HS-27A (cell line): ENCODE measurements at regions not wholly inside any gene's neighbourhood (a gene's known extent, or its start where the extent isn't known, plus 50 kb on each side); places are given as distances from the start of the nearest gene placed in this dataset.
"Not testable (repeated sequence)": the region's sequence is repeated elsewhere in the genome, so short reads cannot be mapped to it uniquely, and the experiment has no call there.

Experiments used
- DNase-seq: peaks from one replicate; pipeline ENCODE4 v3.0.0-alpha.2; 2012; ENCODE audit warnings: low read depth, missing footprints

DNA sequence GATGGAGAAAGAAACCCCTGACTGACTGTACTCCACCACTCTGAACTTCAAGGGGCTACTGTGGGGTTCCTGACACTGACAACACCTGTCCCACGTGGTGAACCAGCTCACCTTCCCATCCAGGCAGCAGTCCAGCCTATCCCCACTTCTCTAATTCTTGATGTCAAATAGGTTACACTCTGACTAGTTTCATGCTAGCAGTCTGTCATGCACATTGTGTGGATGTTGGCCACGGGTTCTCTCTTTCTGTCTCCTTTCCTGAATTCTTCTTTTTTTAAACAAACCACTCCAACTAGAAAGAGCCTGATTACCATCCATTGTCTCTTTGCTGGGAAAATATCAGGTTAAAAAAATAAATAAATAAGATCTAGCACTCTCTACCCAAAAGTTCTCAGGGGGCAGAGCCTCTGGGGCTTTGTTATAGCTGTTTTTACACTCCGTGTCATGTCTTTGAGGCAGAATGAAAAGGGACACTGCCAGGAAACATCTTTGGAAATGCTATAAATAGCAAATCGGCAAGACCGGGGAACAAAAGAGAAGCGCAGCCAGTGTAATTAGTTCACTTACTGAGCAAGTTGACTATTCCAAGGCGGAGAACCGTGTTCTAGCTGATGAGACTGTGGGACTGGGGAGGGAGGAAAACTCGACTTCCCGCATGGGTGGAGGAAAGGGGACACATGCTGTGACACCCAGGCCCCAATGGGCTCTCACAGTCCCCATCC is 356.1 kb downstream of the OMA1 start:
- DNase-seq, result no peak

DNA sequence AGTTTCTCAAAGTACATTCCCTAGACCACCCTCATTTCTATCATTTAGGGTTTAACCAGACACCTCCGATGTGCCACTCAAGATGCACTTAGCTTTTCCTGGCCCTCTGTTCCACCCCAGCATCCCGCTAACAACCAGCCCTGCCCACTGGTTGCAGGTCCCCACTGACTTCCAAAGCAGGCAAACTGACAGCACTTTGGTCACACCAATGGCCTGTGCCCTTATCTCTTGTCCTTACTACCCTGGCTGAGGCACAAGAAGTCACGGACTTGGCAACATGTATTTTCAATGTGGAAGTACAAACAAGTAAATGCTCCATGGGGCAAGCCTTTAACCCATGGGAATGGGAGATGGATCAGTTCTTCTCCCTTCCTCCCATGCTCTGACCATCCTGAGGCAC is 357.1 kb downstream of the OMA1 start:
- DNase-seq, result no peak

DNA sequence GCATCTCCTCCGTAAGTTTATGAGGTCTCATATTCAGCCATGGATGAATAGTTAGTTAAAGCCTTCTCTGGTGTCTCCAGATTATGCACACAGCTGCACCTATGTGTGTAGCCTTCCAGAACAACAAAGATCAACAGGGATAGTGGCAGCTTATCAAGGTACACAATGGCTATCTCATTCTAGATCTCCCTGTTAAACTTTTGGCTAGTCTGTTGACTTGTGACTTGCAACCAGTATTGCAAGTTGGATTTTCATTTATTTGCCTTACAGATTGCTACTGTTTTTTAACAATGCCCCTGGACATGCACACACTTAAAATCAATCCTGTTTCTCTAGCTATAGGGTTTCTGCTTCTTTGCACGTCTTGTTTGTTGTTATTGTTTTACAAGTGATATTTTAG is 363.2 kb downstream of the OMA1 start:
- DNase-seq, result no peak

DNA sequence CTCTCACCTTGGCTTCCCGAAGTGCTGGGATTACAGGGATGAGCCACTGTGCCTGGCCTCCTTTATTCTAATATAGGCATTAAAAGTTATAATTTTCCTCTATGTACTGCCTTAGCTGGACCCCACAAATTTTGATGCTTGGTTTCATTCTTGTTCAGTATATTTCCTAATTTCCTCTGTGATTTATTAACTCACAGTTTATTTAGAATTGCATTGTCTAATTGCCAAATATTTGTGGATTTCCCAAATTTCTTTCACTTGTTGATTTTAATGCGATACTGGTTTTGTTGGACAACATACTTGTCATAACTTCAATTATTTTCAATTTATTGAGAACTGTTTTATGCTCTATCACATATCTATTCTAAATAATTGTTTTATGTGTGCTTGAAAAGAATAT is 366.0 kb downstream of the OMA1 start:
- DNase-seq, result no peak

DNA sequence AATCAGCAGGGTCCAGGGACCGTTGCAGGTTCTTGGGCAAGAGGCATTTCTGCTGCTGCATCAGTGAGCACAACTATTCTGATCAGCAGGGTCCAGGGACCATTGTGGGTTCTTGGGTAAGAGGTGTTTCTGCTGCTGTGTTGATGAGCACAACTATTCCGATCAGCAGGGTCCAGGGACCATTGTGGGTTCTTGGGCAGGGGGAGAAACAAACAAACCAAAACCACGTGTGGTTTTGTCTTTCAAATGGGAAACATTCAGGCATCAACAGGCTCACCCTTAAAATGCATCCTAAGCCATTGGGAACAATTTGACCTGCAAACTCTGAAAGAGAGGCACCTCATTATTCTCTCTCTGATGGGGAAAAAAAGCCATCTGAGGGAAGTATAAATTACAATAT is 377.4 kb downstream of the OMA1 start:
- DNase-seq, result not testable (repeated sequence)

DNA sequence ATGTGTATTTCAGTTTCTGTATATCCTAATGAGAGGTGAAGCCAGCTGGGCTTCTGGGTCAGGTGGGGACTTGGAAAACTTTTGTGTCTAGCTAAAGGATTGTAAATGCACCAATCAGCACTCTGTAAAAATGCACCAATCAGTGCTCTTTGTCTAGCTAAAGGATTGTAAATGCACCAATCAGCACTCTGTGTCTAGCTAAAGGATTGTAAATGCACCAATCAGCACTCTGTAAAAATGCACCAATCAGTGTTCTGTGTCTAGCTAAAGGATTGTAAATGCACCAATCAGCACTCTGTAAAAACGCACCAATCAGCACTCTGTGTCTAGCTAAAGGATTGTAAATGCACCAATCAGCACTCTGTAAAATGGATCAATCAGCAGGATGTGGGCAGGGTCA is 379.4 kb downstream of the OMA1 start:
- not testable (repeated sequence) for DNase-seq

DNA sequence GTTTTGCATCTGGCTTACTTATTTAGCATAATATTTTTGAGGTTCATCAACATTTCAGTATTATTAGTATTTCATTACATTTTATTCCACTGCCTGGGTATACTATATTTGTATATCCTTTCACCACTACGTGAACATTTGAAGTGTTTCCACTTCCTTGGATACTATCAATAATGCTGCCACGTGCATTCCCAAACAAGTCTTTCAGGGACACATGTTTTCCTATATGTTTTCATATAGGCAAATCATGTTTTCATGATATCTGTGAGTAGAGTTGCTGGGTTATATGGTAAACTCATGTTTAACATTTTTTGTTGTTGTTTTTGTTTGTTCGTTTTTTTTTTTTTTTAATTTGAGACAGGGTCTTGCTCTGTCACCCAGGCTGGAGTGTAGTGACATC is 380.1 kb downstream of the OMA1 start:
- no peak for DNase-seq

DNA sequence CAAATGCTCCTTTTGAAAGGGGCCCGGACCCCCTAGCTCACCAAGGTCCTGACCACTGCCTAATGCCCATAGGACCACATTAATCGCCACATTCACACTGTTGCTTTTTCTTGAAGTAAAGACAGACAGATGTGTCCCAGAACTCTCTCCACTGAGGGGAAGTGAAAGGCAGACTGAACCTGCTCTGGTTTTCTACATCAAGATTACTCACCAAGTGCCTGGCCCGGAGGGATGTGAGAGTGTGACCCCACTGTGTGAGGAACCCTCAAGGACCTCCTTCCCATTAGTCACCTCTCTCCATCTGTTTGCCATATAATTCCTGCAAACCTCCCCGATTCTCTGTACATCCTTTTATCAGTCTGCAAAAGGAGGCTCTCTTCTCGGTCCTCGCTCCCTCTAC is 381.5 kb downstream of the OMA1 start:
- no peak for DNase-seq

DNA sequence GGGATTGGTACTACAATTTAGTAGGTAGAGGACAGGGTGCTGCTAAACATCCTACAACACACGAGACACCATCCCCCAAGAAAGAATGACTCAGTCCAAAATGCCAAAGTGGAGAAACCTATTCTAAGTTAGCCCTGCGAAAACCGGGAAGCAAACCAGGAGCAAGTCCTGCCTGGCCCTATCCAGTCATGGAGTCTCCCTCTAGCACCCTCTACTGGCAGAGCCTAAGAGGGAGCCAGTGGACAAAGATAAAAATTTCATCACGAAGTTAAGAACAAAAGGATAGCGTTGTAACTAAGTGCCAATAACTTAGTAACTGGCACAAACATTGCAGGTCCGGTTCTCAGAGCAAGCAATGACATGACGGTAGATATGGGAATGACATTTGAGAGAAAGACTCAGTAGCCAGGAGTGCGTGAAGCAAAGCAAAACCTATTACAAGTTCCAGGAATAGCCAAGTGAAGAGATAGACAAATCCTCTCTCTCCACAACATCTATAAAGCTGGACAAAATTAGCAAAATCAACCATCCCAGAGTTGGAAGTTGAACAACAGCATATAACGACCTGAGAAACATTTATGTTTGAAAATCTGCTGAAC is 383.5 kb downstream of the OMA1 start:
- peak; percentile 3 for DNase-seq

DNA sequence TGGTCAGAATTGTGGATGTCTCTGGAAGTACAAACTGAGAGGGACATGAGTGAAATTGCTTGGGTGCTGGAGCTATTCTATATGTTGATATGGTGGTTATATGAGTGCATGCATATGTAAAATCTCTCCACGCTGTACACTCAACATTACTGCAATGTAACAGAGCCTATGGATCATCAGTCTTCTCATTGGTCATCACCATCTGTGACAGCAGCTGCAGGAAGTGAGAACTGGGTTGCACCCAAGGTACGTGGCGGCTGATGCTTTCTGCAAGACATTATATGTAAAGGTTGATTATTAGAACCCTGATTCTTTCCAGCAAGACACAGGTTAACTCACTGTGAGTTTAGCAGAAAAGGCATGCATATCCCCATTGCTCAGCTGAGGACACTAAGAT is 387.1 kb downstream of the OMA1 start:
- DNase-seq, result no peak

DNA sequence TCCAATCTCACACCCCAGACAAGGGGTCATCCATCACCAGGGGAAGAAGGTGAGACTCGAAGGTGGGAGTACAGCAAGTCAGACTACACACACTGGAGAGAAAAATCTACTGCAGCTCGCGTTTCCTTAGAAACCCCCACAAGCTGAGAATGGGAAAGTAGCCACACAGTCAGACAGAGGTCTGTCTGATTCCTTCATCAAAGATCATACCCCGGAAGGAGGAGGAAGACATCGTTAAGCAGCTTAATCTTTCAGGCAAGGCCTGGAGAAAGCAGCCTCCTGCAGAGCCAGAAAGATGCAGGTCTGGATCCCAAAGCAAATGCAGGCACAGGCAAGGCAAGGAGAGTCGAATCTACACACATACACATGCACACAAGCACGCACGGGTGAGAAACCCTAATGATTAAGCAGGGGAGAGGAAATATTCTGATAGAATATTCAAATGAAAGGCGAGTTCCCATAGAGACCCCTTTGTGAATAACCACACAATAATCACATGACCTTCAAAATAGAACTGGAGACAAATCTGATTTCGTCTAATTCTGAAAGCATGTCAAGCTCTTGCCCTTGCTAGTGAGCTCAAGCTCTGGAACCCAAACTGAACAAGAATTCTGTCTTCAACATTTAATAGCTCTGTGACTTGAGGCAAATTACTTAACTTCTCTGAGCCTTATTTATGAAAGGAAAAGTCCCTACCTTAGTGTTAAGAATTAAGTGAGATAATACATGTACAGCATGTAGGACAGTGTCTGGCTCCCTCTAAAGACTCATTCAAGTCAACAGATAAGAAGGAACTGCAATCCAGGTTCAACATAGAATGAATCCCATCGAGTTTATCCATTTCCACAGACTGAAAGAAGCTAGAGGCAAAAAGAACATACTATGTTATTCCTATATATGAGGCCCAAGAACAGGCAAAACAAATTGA is 387.8 kb downstream of the OMA1 start:
- DNase-seq, result no peak

DNA sequence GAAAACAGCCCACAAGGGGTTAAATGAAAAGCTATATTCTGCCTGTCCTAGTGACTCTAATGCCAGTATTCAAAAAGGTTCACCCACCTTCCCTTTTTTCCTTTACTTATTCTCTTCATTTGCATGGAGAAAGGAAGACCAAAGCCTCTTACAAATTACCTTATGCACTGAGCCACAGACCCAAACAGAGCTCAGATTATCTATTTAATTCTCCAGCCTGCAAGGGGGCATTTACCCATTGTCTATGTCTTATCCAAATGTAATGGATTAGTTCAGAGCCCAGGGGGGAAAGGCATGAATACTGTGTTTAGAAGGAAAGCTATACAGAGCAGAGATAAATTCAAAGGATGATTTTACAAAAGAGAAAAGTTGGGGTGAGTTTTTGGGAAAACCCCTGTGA is 388.5 kb downstream of the OMA1 start:
- no peak for DNase-seq

DNA sequence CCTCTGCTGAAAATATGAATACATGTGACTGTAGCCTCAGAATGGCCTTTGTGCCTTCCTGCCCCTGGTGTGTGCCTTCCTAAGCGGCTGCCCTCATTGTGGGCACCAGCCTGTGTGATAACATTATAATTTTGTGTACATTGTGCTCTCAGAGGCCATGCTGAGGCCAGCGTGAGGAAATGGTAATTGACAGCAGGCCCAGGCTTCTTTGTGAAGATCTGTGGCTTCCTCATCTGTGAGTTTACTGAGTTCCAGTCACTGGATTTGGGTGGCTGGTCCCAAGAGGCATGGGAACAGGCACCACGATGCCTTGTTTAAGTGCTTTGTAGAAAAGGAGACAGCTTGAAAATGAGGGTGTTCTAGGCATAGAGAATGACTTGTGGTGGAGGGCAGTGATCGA is 389.3 kb downstream of the OMA1 start:
- DNase-seq, result no peak

DNA sequence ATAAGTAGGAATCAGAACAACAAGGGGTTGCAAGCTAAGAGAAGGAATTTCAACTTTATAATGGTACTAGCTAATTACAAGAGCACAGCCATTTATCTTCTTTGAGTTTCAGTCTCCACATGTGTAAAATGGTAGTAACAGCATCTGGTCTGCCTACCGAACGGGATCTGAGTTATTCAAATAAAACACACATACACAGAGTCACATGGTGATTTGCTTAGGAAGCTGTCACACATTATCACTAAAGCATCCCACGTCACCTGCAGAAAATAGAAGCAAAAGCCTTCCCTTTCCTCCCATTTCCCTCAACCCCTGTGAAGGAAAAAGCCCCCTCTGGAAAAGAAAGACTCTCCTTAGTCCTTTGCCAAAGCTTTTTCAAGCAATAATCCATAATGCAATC is 389.7 kb downstream of the OMA1 start:
- no peak for DNase-seq

DNA sequence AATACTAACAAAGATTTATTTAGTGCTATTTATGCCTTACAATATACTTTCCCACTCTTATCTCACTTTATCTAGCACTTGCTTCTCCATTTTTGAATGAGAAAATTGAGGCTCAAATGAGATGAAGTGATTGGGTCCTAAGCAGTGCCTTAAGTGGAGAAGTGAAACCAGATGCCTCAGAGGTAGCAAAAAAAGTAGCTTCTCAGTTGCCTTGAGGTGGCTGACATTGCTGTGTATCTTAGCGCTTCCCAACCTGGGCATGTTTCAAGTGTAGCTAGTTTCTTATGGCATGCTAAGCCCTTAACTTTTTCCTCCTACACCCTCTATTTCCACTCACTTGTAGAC is 390.4 kb downstream of the OMA1 start:
- no peak for DNase-seq

DNA sequence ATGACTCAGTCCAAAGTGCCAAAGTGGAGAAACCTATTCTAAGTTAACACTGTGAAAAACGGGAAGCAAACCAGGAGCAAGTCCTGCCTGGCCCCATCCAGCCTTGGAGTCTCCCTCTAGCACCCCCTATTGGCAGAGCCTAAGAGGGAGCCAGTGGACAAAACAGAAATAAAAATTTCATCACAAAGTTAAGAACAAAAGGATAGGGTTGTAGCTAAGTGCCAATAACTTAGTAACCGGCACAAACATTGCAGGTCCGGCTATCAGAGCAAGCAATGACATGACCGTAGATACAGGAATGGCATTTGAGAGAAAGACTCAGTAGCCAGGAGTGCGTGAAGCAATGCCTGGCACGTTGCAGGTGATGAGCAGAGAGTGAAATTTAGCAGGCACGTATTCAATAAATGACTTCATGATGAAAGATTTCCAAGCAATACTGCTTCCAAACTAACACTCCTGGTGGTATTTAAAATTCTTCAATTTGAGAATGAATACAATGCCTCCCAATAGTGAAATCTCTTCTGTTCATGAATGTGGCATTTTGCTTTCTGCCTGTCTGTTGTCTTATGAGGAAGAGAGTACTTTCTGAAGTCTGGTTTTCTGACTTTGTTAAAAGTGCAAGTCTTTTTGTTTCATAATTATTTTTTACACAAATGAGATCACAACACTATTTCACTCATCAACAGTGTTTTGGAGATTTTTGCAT is 391.0 kb downstream of the OMA1 start:
- no peak for DNase-seq

DNA sequence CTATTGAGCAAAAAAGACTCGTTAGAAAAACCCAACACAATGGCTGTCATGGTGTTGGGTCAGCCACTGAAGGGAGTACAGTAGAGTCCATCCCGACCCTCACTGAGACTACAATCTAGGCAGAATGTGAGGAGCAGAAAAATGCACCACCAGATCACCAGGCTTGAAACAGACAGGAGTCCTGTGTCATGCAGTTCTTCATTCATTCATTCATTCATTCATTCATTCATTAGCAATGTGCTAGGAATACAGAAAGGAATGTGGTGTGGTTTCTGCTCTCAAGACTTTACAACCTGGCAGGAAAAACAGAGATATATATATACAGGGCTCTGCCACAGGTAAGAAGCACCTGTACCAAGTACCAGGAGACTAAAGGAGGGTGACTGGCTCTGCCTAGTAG is 392.3 kb downstream of the OMA1 start:
- DNase-seq, result no peak

DNA sequence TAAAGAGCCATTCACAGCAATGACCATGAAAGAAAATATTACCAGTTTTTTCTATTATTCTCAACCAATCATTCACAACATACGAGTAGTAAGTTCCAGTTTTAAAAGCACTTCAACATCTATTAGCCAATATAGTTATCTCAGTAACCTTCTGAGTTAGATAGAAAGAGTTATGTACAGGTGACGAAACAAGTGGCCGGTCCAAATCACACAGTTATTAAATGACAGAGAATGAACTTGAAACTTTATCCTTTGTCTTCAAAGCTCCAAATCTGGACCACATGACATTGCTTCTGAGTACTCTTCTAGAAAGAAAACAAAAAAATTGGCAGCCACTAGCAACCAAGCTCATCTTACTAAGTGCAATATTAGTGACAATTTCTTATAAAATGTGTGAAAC is 393.8 kb downstream of the OMA1 start:
- DNase-seq, result no peak

DNA sequence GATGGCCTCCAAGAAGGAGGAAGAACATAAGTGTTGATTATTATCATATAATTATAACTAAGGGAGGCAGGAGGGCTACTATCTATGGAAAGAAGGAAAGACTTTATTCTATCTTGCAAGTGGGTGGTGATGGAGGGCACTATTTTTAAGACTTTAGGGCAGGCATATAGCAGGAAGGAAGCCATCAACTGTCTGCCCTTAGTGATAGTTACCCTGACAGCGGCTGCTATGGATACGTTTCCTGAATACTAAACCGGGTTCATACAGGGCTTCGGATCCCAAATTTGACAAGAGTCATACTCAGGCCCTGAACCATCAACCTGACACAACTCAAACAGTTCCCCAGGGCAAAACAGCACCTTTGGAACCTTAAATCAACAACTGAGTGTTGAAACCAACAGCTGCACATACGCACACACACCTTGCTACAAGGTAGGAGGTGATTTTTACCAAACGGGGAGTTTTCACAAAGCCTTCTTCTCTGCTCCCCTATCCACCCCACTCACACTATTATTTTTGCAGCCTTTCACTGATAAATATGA is 397.2 kb downstream of the OMA1 start:
- no peak for DNase-seq

DNA sequence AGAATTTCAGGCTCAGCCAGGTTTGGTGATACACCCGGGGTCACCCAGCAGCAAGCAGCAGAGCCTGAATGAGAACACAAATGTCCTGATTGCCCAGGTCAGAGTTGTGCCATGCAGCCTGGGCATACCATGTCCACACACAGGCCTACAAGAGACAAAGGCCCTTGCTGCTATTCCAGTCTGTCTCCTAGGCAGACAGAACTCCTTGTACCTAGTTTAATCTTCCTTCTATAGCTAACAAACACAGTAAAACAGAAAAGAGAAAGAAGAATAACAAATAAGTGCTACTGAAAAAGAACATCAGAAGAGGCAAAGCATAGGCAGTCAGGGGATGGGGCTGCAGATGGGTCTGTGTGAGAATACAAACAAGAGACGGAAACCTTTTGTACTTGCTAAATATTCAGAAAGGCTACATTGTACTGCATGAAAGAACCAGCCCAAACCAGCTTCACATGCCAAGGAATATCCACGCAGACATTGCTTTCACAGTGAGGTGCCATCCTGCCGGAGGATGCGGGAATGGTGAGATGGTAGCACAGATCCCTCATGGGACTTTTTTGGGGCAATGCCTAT is 401.7 kb downstream of the OMA1 start:
- DNase-seq, result no peak

DNA sequence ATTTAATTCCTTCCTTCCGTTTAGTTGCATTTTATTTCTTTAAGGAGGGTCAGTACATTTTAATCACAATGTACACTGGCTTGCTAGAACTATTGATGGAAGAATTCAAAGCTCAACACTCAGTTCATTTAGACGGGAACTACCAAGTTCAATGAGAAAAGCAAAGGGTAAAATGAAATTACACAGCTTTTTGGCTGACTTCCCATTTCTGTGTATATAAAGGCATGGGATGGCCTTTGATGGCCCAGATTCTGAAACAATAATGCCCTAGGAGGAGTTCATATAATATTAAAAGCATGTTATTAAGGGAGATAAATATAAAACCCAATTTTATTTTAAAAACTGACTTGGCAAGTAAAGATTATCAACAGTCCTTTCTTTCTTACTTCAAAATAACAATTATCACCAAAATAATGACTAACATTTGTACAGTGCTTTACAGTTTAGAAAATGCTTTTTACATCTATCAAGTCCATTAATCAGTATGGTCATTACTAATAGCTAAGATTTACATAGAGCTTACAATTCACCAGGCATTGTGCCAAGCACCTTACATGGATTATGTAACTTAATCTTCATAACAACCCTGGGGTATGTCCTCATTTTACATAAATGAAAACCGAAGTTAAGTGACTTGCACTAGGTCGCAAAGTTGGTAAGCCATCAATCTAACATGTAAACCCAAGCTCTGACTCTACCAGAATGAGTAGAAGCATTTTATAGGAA is 402.4 kb downstream of the OMA1 start:
- no peak for DNase-seq
